ENCODE measurements at regions not wholly inside any gene's neighbourhood (a gene's known extent, or its start where the extent isn't known, plus 50 kb on each side); places are given as distances from the start of the nearest gene placed in this dataset.

GRCh38 chr2:210839450-210839849, 283.1 kb downstream of the CPS1 start:
- TF ChIP-seq, protein P1, sequence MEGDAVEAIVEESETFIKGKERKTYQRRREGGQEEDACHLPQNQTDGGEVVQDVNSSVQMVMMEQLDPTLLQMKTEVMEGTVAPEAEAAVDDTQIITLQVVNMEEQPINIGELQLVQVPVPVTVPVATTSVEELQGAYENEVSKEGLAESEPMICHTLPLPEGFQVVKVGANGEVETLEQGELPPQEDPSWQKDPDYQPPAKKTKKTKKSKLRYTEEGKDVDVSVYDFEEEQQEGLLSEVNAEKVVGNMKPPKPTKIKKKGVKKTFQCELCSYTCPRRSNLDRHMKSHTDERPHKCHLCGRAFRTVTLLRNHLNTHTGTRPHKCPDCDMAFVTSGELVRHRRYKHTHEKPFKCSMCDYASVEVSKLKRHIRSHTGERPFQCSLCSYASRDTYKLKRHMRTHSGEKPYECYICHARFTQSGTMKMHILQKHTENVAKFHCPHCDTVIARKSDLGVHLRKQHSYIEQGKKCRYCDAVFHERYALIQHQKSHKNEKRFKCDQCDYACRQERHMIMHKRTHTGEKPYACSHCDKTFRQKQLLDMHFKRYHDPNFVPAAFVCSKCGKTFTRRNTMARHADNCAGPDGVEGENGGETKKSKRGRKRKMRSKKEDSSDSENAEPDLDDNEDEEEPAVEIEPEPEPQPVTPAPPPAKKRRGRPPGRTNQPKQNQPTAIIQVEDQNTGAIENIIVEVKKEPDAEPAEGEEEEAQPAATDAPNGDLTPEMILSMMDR (conservative IDR thresholded peaks at IDR 0.05; ENCODE audit: low read length), result no peak
- TF ChIP-seq EZH2phosphoT487 (IDR thresholded peaks at IDR 0.05; ENCODE audit: borderline replicate concordance, low read depth, low read length), result no peak
